ENCODE measurements at regions not wholly inside any gene's neighbourhood (a gene's known extent, or its start where the extent isn't known, plus 50 kb on each side); places are given as distances from the start of the nearest gene placed in this dataset.

DNA sequence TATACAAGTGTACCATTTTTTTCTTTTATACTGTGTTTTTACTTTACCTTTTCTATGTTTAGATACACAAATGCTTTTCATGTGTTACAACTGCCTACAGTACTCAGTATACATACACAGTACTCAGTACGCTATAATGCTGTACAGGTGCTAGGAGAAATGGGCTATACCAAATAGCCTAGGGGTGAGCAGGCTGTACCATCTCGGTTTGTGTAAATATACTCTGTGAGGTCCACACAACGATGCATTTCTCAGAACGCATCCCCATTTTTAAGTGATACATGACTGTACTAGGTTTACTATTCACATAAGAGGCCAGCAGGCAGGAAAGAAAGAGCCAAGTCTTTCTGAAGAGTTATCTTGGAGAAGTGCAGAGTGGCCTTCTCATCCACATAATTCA, 426.4 kb upstream of the MTPN start:
- TF ChIP-seq EZH2phosphoT487 (IDR thresholded peaks at IDR 0.05; ENCODE audit: borderline replicate concordance) (no peak), CTCF (conservative IDR thresholded peaks at IDR 0.05; ENCODE audit: low read length) (no peak)

Data from Loucy (cell line).